ENCODE measurements at regions not wholly inside any gene's neighbourhood (a gene's known extent, or its start where the extent isn't known, plus 50 kb on each side); places are given as distances from the start of the nearest gene placed in this dataset.

DNA sequence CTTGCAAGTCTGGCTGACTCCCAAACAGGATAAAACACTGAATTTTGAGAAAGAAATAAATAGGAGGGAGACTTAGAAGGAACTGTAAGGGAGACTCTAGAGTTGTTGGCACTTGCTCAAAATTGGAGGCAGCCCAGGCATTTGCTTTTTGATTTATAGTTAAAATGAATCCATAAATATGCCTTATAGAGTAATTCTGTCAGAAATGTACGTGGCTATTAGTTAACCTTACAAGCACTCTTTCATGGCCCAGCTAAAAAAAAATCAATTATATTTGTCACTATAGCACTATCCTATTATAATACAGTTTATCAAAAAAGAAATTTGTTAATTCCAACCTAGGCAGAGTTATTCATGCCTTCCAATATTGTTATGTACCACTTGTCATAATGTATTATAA, 1000.0 kb upstream of the CHORDC1 start:
- ATAC-seq: no peak
- no peaks in the 10 kb centered on the region for H3K9me3 ChIP-seq
- H3K27ac ChIP-seq: no peak overlapping the region
- no peaks in the 10 kb centered on the region for H3K36me3 ChIP-seq
- no peaks in the 10 kb centered on the region for H3K27me3 ChIP-seq
- H3K4me3 ChIP-seq: no peak overlapping the region
- peaks cover 0 to 16% (median 6%) of the 10 kb centered on the region in 3 donors for H3K4me1 ChIP-seq
- no peak for TF ChIP-seq POLR2AphosphoS5 (IDR thresholded peaks at IDR 0.05)
- TF ChIP-seq, protein P1, sequence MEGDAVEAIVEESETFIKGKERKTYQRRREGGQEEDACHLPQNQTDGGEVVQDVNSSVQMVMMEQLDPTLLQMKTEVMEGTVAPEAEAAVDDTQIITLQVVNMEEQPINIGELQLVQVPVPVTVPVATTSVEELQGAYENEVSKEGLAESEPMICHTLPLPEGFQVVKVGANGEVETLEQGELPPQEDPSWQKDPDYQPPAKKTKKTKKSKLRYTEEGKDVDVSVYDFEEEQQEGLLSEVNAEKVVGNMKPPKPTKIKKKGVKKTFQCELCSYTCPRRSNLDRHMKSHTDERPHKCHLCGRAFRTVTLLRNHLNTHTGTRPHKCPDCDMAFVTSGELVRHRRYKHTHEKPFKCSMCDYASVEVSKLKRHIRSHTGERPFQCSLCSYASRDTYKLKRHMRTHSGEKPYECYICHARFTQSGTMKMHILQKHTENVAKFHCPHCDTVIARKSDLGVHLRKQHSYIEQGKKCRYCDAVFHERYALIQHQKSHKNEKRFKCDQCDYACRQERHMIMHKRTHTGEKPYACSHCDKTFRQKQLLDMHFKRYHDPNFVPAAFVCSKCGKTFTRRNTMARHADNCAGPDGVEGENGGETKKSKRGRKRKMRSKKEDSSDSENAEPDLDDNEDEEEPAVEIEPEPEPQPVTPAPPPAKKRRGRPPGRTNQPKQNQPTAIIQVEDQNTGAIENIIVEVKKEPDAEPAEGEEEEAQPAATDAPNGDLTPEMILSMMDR (IDR thresholded peaks at IDR 0.05): no peak
- no peak for TF ChIP-seq POLR2A (IDR thresholded peaks at IDR 0.05)
- TF ChIP-seq EP300 (IDR thresholded peaks at IDR 0.05): no peak
- WGBS, 2 donors (ENCODE audit: low coverage in 1 of 2): 10 to 21% methylated on average over 1 of the region's 1 CpG

DNA sequence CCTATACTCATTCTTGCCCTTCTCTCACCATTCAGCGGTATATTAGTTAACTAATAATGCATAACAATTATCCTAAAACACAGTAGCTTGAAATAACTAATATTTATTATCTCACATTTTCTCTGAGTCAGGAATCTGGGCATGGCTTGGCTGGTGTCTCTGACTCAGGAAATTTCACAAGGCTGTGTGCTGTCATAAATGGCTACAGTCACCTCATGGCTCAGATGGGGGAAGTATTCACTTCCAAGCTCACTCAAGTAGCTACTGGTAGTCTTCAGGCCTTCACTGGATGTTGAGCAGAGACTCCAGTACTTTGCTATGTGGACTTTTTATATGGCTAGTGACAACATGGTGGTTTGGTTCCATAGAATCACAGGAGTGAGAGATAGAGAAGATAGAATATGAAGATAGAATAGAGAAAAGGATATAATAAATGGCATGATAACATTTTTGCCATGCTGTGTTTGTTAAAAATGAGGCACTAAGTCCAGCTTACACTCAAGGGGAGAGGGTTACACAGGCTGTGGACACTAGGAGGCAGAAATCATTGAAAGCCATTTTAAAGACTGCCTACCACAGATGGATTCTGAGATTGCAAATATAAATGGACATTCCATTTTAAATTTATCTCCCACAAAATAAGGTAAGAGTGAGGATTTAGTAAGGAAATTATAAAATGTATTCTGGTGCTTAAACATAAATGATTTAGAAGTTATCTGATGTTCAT, 997.8 kb upstream of the CHORDC1 start:
- Histone ChIP-seq H3K27ac (peak overlapping the region; percentile 39 to 72 (median 49)), H3K4me3 (no peak overlapping the region), H3K36me3 (no peaks in the 10 kb centered on the region), H3K4me1 (peaks cover 0 to 16% (median 6%) of the 10 kb centered on the region in 3 donors), H3K9me3 (no peaks in the 10 kb centered on the region), H3K27me3 (no peaks in the 10 kb centered on the region)
- no peak for TF ChIP-seq POLR2AphosphoS5 (IDR thresholded peaks at IDR 0.05)
- TF ChIP-seq, protein P1 (IDR thresholded peaks at IDR 0.05): no peak
- TF ChIP-seq EP300 (IDR thresholded peaks at IDR 0.05): no peak
- TF ChIP-seq POLR2A (IDR thresholded peaks at IDR 0.05): no peak
- ATAC-seq: no peak
- WGBS, 2 donors (ENCODE audit: low coverage in 1 of 2): 0 to 7% methylated on average over 1 of the region's 1 CpG

DNA sequence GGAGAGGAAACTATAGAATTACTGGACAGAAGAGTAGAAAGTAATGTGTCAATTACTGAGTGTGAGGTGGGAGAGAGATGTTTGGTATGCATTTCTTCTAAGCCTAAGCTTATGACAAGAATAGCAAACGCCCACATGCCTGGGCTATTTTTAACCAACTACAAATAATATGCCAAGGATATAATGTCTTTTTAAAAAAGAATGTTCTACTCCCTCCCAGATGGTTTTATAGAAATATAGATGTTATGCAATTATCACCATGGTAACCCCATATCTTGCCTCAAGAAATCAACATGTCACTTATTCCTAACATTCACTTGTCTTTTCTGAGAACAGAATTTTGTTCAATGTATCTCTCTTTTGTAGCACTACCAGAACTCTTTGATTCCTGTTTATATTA, 996.7 kb upstream of the CHORDC1 start:
- Histone ChIP-seq H3K9me3 (no peaks in the 10 kb centered on the region), H3K27ac (peak overlapping the region; percentile 39 to 72 (median 49)), H3K4me3 (no peak overlapping the region), H3K27me3 (no peaks in the 10 kb centered on the region), H3K4me1 (peaks cover 0 to 16% (median 6%) of the 10 kb centered on the region in 3 donors), H3K36me3 (no peaks in the 10 kb centered on the region)
- TF ChIP-seq, protein P1 (IDR thresholded peaks at IDR 0.05): no peak
- TF ChIP-seq POLR2A (IDR thresholded peaks at IDR 0.05) (no peak), EP300 (IDR thresholded peaks at IDR 0.05) (no peak), POLR2AphosphoS5 (IDR thresholded peaks at IDR 0.05) (no peak)
- ATAC-seq: no peak
- 18 to 23% methylated on average over 1 of the region's 1 CpG for WGBS, 2 donors (ENCODE audit: low coverage in 1 of 2)

GRCh38 chr11:91209751-91210150, 986.9 kb upstream of the CHORDC1 start:
- Histone ChIP-seq H3K9me3 (no peaks in the 10 kb centered on the region), H3K36me3 (no peaks in the 10 kb centered on the region), H3K4me3 (no peak overlapping the region), H3K27me3 (no peaks in the 10 kb centered on the region), H3K4me1 (no peaks in the 10 kb centered on the region), H3K27ac (no peak overlapping the region)
- ATAC-seq: no peak
- no peak for TF ChIP-seq POLR2A (IDR thresholded peaks at IDR 0.05)
- no peak for TF ChIP-seq POLR2AphosphoS5 (IDR thresholded peaks at IDR 0.05)

DNA sequence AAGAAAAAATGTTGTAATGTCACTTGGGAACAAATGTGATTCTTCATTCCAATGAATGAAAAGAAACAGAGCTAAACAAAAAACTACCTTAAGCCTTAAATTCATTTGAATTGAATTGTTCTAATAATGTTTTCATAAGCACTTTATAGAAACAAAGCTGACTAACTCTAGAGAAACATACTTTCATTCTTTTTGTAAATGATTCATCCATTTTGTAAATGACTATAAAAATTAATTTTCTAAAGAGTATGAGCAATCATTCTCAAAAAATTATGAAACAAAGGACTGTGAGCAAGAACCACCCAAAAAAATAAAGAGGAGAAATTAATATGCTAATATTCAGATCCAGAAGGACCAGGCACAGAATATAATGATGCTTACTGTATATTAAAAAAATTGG, 986.5 kb upstream of the CHORDC1 start:
- Histone ChIP-seq H3K27me3 (no peaks in the 10 kb centered on the region), H3K4me3 (no peak overlapping the region), H3K36me3 (no peaks in the 10 kb centered on the region), H3K4me1 (no peaks in the 10 kb centered on the region), H3K9me3 (no peaks in the 10 kb centered on the region), H3K27ac (no peak overlapping the region)
- TF ChIP-seq EP300 (IDR thresholded peaks at IDR 0.05): no peak
- no peak for TF ChIP-seq POLR2AphosphoS5 (IDR thresholded peaks at IDR 0.05)
- TF ChIP-seq POLR2A (IDR thresholded peaks at IDR 0.05): no peak
- TF ChIP-seq, protein P1 (IDR thresholded peaks at IDR 0.05): no peak
- ATAC-seq: no peak
